CD4-positive, alpha-beta T cell (primary cell): ENCODE measurements at regions not wholly inside any gene's neighbourhood (a gene's known extent, or its start where the extent isn't known, plus 50 kb on each side); places are given as distances from the start of the nearest gene placed in this dataset.

Experiments used
- ATAC-seq: fragments of 200-7000 bp; cut with Tn5 transposase; one replicate; pipeline ENCODE4 v1.10.0; 2022; ENCODE audit warnings: mild to moderate bottlenecking; ENCODE audit not compliant: poor library complexity
- CTCF ChIA-PET: fragments of 350-600 bp; sonication (Branson Sonifier 250); formaldehyde crosslinking; loops from one replicate; lab custom pipeline; 2021; ENCODE audit warnings: antibody characterized with exemption, inconsistent platforms; lab: Charles Lee
- POLR2A ChIA-PET: fragments of 350-600 bp; sonication (Branson Sonifier 250); formaldehyde crosslinking; loops from one replicate; lab custom pipeline; 2021; ENCODE audit warnings: antibody characterized with exemption, inconsistent platforms; lab: Charles Lee
- DNase-seq, 14 experiments: peaks; one replicate each; pipeline ENCODE4 v3.0.0-alpha.2; 2013 to 2020; ENCODE audit warnings: mixed read lengths in 2 of 14
- H3K27ac ChIP-seq, 2 donors: one replicate each; pipeline versions ENCODE4 v1.5.1 to v1.7.0; 2013; ENCODE audit warnings: low read length in 2 of 2, low read depth in 1 of 2, mild to moderate bottlenecking in 1 of 2
- H3K27me3 ChIP-seq, 2 experiments: 1 replicate in 1 of 2; 2 replicates in 1 of 2; pipeline versions ENCODE4 v1.6.1 to v1.7.0; 2013; ENCODE audit warnings: low read length in 2 of 2, control low read depth in 1 of 2, mild to moderate bottlenecking in 1 of 2, moderate library complexity in 1 of 2; ENCODE audit not compliant: insufficient read depth in 2 of 2, control insufficient read depth in 1 of 2
- H3K36me3 ChIP-seq: one replicate; pipeline ENCODE4 v1.6.1; 2013; ENCODE audit warnings: low read length, control low read depth; ENCODE audit not compliant: insufficient read depth
- H3K4me1 ChIP-seq: one replicate; pipeline ENCODE4 v1.6.1; 2013; ENCODE audit warnings: low read length, control low read depth; ENCODE audit not compliant: insufficient read depth
- H3K4me3 ChIP-seq: one replicate; pipeline ENCODE4 v1.5.1; 2013; ENCODE audit warnings: mild to moderate bottlenecking, low read length, moderate library complexity
- H3K9me3 ChIP-seq, 2 experiments: 1 replicate in 1 of 2; 2 replicates in 1 of 2; pipeline versions ENCODE4 v1.6.1 to v1.7.0; 2013; ENCODE audit warnings: low read length in 2 of 2, mild to moderate bottlenecking in 2 of 2, control low read depth in 1 of 2, moderate library complexity in 1 of 2; ENCODE audit not compliant: control insufficient read depth in 1 of 2, insufficient read depth in 1 of 2
- H3K27ac Mint-ChIP-seq: one replicate; pipeline ENCODE4 v1.8.0; 2020; ENCODE audit warnings: mixed read lengths
- H3K27me3 Mint-ChIP-seq: one replicate; pipeline ENCODE4 v1.8.0; 2021; ENCODE audit warnings: mixed read lengths
- H3K36me3 Mint-ChIP-seq: one replicate; pipeline ENCODE4 v1.8.0; 2021; ENCODE audit warnings: low read depth, mixed read lengths
- H3K4me1 Mint-ChIP-seq: one replicate; pipeline ENCODE4 v1.8.0; 2021; ENCODE audit warnings: low read depth, mixed read lengths
- H3K4me3 Mint-ChIP-seq: one replicate; pipeline ENCODE4 v1.8.0; 2020; ENCODE audit warnings: mild to moderate bottlenecking, mixed read lengths
- H3K9me3 Mint-ChIP-seq: one replicate; pipeline ENCODE4 v1.8.0; 2020; ENCODE audit warnings: mixed read lengths
- CTCF ChIP-seq: fragments of 200-600 bp; IDR thresholded peaks from one replicate; pipeline ENCODE4 v1.8.0; 2022; ENCODE audit warnings: antibody characterized with exemption, mild to moderate bottlenecking
- intact Hi-C, 2 experiments: fragments of 100-400 bp; cut with DNase I in 1 of 2; cut with micrococcal nuclease in 1 of 2; formaldehyde crosslinking; loops; one replicate each; pipeline versions ENCODE4 v1.15.1 to v1.9.0; 2023 to 2025; cut with DNase I, micrococcal nuclease

- ChIA-PET CTCF (no interaction called here), POLR2A (no interaction called here)
- Mint-ChIP-seq H3K27me3 (no peaks in the 10 kb centered on the region), H3K27ac (no peak overlapping the region), H3K9me3 (peaks cover 3% of the 10 kb centered on the region), H3K4me1 (no peaks in the 10 kb centered on the region), H3K36me3 (no peaks in the 10 kb centered on the region), H3K4me3 (no peak overlapping the region)
- H3K4me3 ChIP-seq: no peak overlapping the region
- H3K27me3 ChIP-seq: no peaks in the 10 kb centered on the region
- H3K27ac ChIP-seq: no peak overlapping the region
- no peak for TF ChIP-seq CTCF
- H3K9me3 ChIP-seq: peaks cover 0 to 4% of the 10 kb centered on the region in 2 experiments
- ATAC-seq (no peak), DNase-seq (no peak)
- no peaks in the 10 kb centered on the region for H3K4me1 ChIP-seq
- intact Hi-C loops: no loop called here
- H3K36me3 ChIP-seq: no peaks in the 10 kb centered on the region
Observed at GRCh38 chr2:21715887-21716286, 592.1 kb downstream of the TDRD15 start.

- H3K36me3 Mint-ChIP-seq: no peaks in the 10 kb centered on the region
- intact Hi-C loops: no loop called here
- H3K4me3 ChIP-seq: no peak overlapping the region
- no peaks in the 10 kb centered on the region for H3K4me1 ChIP-seq
- H3K9me3 ChIP-seq: no peaks in the 10 kb centered on the region
- H3K27ac Mint-ChIP-seq: no peak overlapping the region
- no peak overlapping the region for H3K4me3 Mint-ChIP-seq
- H3K4me1 Mint-ChIP-seq: no peaks in the 10 kb centered on the region
- DNase-seq (no peak), ATAC-seq (no peak)
- CTCF ChIA-PET: no interaction called here
- H3K27me3 ChIP-seq: no peaks in the 10 kb centered on the region
- no peaks in the 10 kb centered on the region for H3K27me3 Mint-ChIP-seq
- no peaks in the 10 kb centered on the region for H3K36me3 ChIP-seq
- TF ChIP-seq CTCF: no peak
- no peaks in the 10 kb centered on the region for H3K9me3 Mint-ChIP-seq
- POLR2A ChIA-PET: no interaction called here
- no peak overlapping the region for H3K27ac ChIP-seq
Observed at GRCh38 chr2:21727101-21727500, 603.3 kb downstream of the TDRD15 start.

GRCh38 chr2:21728133-21728532 lies 604.4 kb downstream of the TDRD15 start:
- ChIA-PET CTCF (no interaction called here), POLR2A (no interaction called here)
- Mint-ChIP-seq H3K27ac (no peak overlapping the region), H3K4me3 (no peak overlapping the region), H3K27me3 (no peaks in the 10 kb centered on the region), H3K36me3 (no peaks in the 10 kb centered on the region), H3K9me3 (no peaks in the 10 kb centered on the region), H3K4me1 (no peaks in the 10 kb centered on the region)
- ATAC-seq (no peak), DNase-seq (no peak)
- intact Hi-C loops: no loop called here
- no peak overlapping the region for H3K27ac ChIP-seq
- H3K27me3 ChIP-seq: no peaks in the 10 kb centered on the region
- no peaks in the 10 kb centered on the region for H3K9me3 ChIP-seq
- H3K36me3 ChIP-seq: no peaks in the 10 kb centered on the region
- no peak for TF ChIP-seq CTCF
- no peaks in the 10 kb centered on the region for H3K4me1 ChIP-seq
- H3K4me3 ChIP-seq: no peak overlapping the region
